Activated T-cell treated with anti-CD3 and anti-CD28 coated beads, Interleukin-2, amount 50 U/mL, for 4 hours (primary cell): ENCODE measurements at regions not wholly inside any gene's neighbourhood (a gene's known extent, or its start where the extent isn't known, plus 50 kb on each side); places are given as distances from the start of the nearest gene placed in this dataset.

Experiments
- ATAC-seq, 2 donors: fragments of 200-7000 bp; cut with Tn5 transposase; one replicate each; pipeline ENCODE4 v1.10.0; 2021
- DNase-seq: peaks from one replicate; pipeline ENCODE4 v3.0.0-alpha.2; 2020
- H3K27me3 Mint-ChIP-seq: one replicate; pipeline ENCODE4 v1.8.0; 2021; ENCODE audit warnings: low read depth, mixed read lengths
- H3K36me3 Mint-ChIP-seq: one replicate; pipeline ENCODE4 v1.8.0; 2022; ENCODE audit warnings: mixed read lengths; ENCODE audit not compliant: insufficient read depth
- H3K4me1 Mint-ChIP-seq: one replicate; pipeline ENCODE4 v1.8.0; 2021; ENCODE audit warnings: low read depth, mixed read lengths
- H3K4me3 Mint-ChIP-seq: one replicate; pipeline ENCODE4 v1.8.0; 2021; ENCODE audit warnings: mild to moderate bottlenecking, moderate library complexity, mixed read lengths
- H3K9me3 Mint-ChIP-seq: one replicate; pipeline ENCODE4 v1.8.0; 2021; ENCODE audit warnings: mixed read lengths

- no peak overlapping the region for H3K4me3 Mint-ChIP-seq
- no peaks in the 10 kb centered on the region for H3K4me1 Mint-ChIP-seq
- DNase-seq (no peak), ATAC-seq (no peak)
- no peaks in the 10 kb centered on the region for H3K36me3 Mint-ChIP-seq
- no peaks in the 10 kb centered on the region for H3K9me3 Mint-ChIP-seq
- peaks cover 2% of the 10 kb centered on the region for H3K27me3 Mint-ChIP-seq
These were observed 130.8 kb downstream of the FOXL1 start for GRCh38 chr16:86709103-86709502.

- H3K4me1 Mint-ChIP-seq = no peaks in the 10 kb centered on the region
- no peak for DNase-seq
- no peak overlapping the region for H3K4me3 Mint-ChIP-seq
- no peak for ATAC-seq
- H3K36me3 Mint-ChIP-seq = no peaks in the 10 kb centered on the region
- H3K27me3 Mint-ChIP-seq = no peaks in the 10 kb centered on the region
- H3K9me3 Mint-ChIP-seq = no peaks in the 10 kb centered on the region
These were observed 131.7 kb downstream of the FOXL1 start for GRCh38 chr16:86709902-86710601.

GRCh38 chr16:86710602-86710950 lies 132.2 kb downstream of the FOXL1 start:
- Mint-ChIP-seq H3K36me3 (no peaks in the 10 kb centered on the region), H3K27me3 (no peaks in the 10 kb centered on the region), H3K9me3 (no peaks in the 10 kb centered on the region), H3K4me1 (no peaks in the 10 kb centered on the region), H3K4me3 (no peak overlapping the region)
- DNase-seq (no peak), ATAC-seq (no peak)

GRCh38 chr16:86712158-86713009 lies 134.0 kb downstream of the FOXL1 start:
- Mint-ChIP-seq H3K4me1 (no peaks in the 10 kb centered on the region), H3K4me3 (no peak overlapping the region), H3K9me3 (no peaks in the 10 kb centered on the region), H3K36me3 (no peaks in the 10 kb centered on the region), H3K27me3 (peaks cover 3% of the 10 kb centered on the region)
- DNase-seq (no peak), ATAC-seq (no peak)

GRCh38 chr16:86713021-86713631 lies 134.8 kb downstream of the FOXL1 start:
- Mint-ChIP-seq H3K36me3 (no peaks in the 10 kb centered on the region), H3K27me3 (peaks cover 9% of the 10 kb centered on the region), H3K4me3 (no peak overlapping the region), H3K4me1 (no peaks in the 10 kb centered on the region), H3K9me3 (no peaks in the 10 kb centered on the region)
- no peak for DNase-seq
- ATAC-seq = no peak

- no peaks in the 10 kb centered on the region for H3K36me3 Mint-ChIP-seq
These were observed 135.8 kb downstream of the FOXL1 start for GRCh38 chr16:86714166-86714565.

GRCh38 chr16:86716649-86717048 lies 138.3 kb downstream of the FOXL1 start:
- Mint-ChIP-seq H3K4me3 (no peak overlapping the region), H3K9me3 (no peaks in the 10 kb centered on the region), H3K4me1 (no peaks in the 10 kb centered on the region), H3K36me3 (no peaks in the 10 kb centered on the region), H3K27me3 (peaks cover 13% of the 10 kb centered on the region)
- DNase-seq (no peak), ATAC-seq (no peak)

More at GRCh38 chr16:86714166-86714565, 135.8 kb downstream of the FOXL1 start:
- Mint-ChIP-seq H3K4me3 (no peak overlapping the region), H3K9me3 (no peaks in the 10 kb centered on the region), H3K4me1 (no peaks in the 10 kb centered on the region), H3K27me3 (peaks cover 10% of the 10 kb centered on the region)
- ATAC-seq (no peak), DNase-seq (no peak)

- no peak for ATAC-seq
- Mint-ChIP-seq H3K9me3 (no peaks in the 10 kb centered on the region), H3K27me3 (peaks cover 13% of the 10 kb centered on the region), H3K36me3 (no peaks in the 10 kb centered on the region), H3K4me3 (no peak overlapping the region), H3K4me1 (no peaks in the 10 kb centered on the region)
- no peak for DNase-seq
These were observed 139.8 kb downstream of the FOXL1 start for GRCh38 chr16:86718118-86718517.

GRCh38 chr16:86722970-86723369 lies 144.6 kb downstream of the FOXL1 start:
- ATAC-seq = no peak
- peaks cover 1% of the 10 kb centered on the region for H3K4me1 Mint-ChIP-seq
- DNase-seq = no peak
- H3K36me3 Mint-ChIP-seq = no peaks in the 10 kb centered on the region
- H3K9me3 Mint-ChIP-seq = no peaks in the 10 kb centered on the region
- peaks cover 12% of the 10 kb centered on the region for H3K27me3 Mint-ChIP-seq
- H3K4me3 Mint-ChIP-seq = no peak overlapping the region

GRCh38 chr16:86723689-86724088 lies 145.3 kb downstream of the FOXL1 start:
- no peak overlapping the region for H3K4me3 Mint-ChIP-seq
- H3K36me3 Mint-ChIP-seq = no peaks in the 10 kb centered on the region
- peaks cover 1% of the 10 kb centered on the region for H3K4me1 Mint-ChIP-seq
- ATAC-seq = no peak
- peaks cover 15% of the 10 kb centered on the region for H3K27me3 Mint-ChIP-seq
- H3K9me3 Mint-ChIP-seq = no peaks in the 10 kb centered on the region
- DNase-seq = no peak

GRCh38 chr16:86725401-86725800 lies 147.1 kb downstream of the FOXL1 start:
- H3K9me3 Mint-ChIP-seq = no peaks in the 10 kb centered on the region
- ATAC-seq = no peak

GRCh38 chr16:86726340-86726739 lies 148.0 kb downstream of the FOXL1 start:
- DNase-seq (no peak), ATAC-seq (no peak)
- Mint-ChIP-seq H3K4me3 (no peak overlapping the region), H3K4me1 (peaks cover 1% of the 10 kb centered on the region), H3K27me3 (peaks cover 25% of the 10 kb centered on the region), H3K9me3 (no peaks in the 10 kb centered on the region), H3K36me3 (no peaks in the 10 kb centered on the region)

More at GRCh38 chr16:86725401-86725800, 147.1 kb downstream of the FOXL1 start:
- Mint-ChIP-seq H3K36me3 (no peaks in the 10 kb centered on the region), H3K27me3 (peaks cover 18% of the 10 kb centered on the region), H3K4me3 (no peak overlapping the region), H3K4me1 (peaks cover 1% of the 10 kb centered on the region)
- DNase-seq = no peak

- no peak for ATAC-seq
- H3K4me3 Mint-ChIP-seq = no peak overlapping the region
- no peaks in the 10 kb centered on the region for H3K36me3 Mint-ChIP-seq
These were observed 148.8 kb downstream of the FOXL1 start for GRCh38 chr16:86727131-86727530.

GRCh38 chr16:86727632-86728031 lies 149.3 kb downstream of the FOXL1 start:
- no peak overlapping the region for H3K4me3 Mint-ChIP-seq
- DNase-seq (no peak), ATAC-seq (no peak)
- peaks cover 1% of the 10 kb centered on the region for H3K4me1 Mint-ChIP-seq
- peaks cover 36% of the 10 kb centered on the region for H3K27me3 Mint-ChIP-seq
- H3K36me3 Mint-ChIP-seq = no peaks in the 10 kb centered on the region
- no peaks in the 10 kb centered on the region for H3K9me3 Mint-ChIP-seq

More at GRCh38 chr16:86727131-86727530, 148.8 kb downstream of the FOXL1 start:
- Mint-ChIP-seq H3K9me3 (no peaks in the 10 kb centered on the region), H3K27me3 (peaks cover 32% of the 10 kb centered on the region), H3K4me1 (peaks cover 1% of the 10 kb centered on the region)
- DNase-seq = no peak
